Esophagus squamous epithelium (tissue), 4 donors: ENCODE measurements at regions not wholly inside any gene's neighbourhood (a gene's known extent, or its start where the extent isn't known, plus 50 kb on each side); places are given as distances from the start of the nearest gene placed in this dataset.

Experiments
- CTCF ChIP-seq, 6 experiments: fragments of 450-650 bp in 4 of 6; fragments of 200-600 bp in 2 of 6; sonication (generic) in 2 of 6; IDR thresholded peaks; one replicate each; pipeline ENCODE4 v1.5.1; 2016 to 2019; ENCODE audit warnings: antibody characterized with exemption in 6 of 6, mild to moderate bottlenecking in 4 of 6, moderate library complexity in 4 of 6
- POLR2A ChIP-seq, 4 donors: fragments of 450-650 bp; IDR thresholded peaks; one replicate each; pipeline ENCODE4 v1.6.1; 2017; ENCODE audit warnings: antibody characterized with exemption in 4 of 4, mild to moderate bottlenecking in 4 of 4, moderate library complexity in 3 of 4

GRCh38 chr7:34327681-34328080 lies 330.3 kb upstream of the NPSR1 start:
- TF ChIP-seq POLR2A (IDR thresholded peaks at IDR 0.05): no peak
- no peak for TF ChIP-seq CTCF (IDR thresholded peaks at IDR 0.05)
